OCI-LY7 (cell line): ENCODE measurements at regions not wholly inside any gene's neighbourhood (a gene's known extent, or its start where the extent isn't known, plus 50 kb on each side); places are given as distances from the start of the nearest gene placed in this dataset.

Experiments
- BruUV-seq: library from RNA; stranded (reverse); fragments of 400-500 nt; replicated peaks from 2 replicates; lab custom pipeline; 2021; lab: Mats Ljungman, UMichigan
- CTCF ChIA-PET: fragments of 300-600 bp; sonication (Branson Sonifier 250); formaldehyde crosslinking; loops from one replicate; lab custom pipeline; 2022; ENCODE audit warnings: antibody characterized with exemption; ENCODE audit not compliant: unreplicated experiment; lab: Charles Lee
- POLR2A ChIA-PET: fragments of 300-600 bp; sonication (Branson Sonifier 250); formaldehyde crosslinking; loops from one replicate; lab custom pipeline; 2022; ENCODE audit warnings: antibody characterized with exemption; lab: Charles Lee
- DNase-seq: peaks from one replicate; pipeline ENCODE4 v3.0.0-alpha.2; 2015; ENCODE audit warnings: low spot score
- H2AFZ ChIP-seq: fragments of 200-600 bp; sonication (generic), shearing (Covaris generic); 2 replicates; pipeline ENCODE4 v1.6.1; 2014; ENCODE audit warnings: mild to moderate bottlenecking, antibody characterized with exemption, low read length, moderate library complexity
- H3K27ac ChIP-seq: fragments of 200-600 bp; sonication (generic); 2 replicates; pipeline ENCODE4 v1.5.1; 2014; ENCODE audit warnings: mixed run types, low read depth, mild to moderate bottlenecking, moderate library complexity, low read length, inconsistent platforms; ENCODE audit not compliant: poor library complexity, severe bottlenecking
- H3K36me3 ChIP-seq: fragments of 200-600 bp; sonication (generic); 2 replicates; pipeline ENCODE4 v1.6.1; 2014; ENCODE audit warnings: mild to moderate bottlenecking, antibody characterized with exemption, low read length, moderate library complexity, mixed read lengths; ENCODE audit not compliant: insufficient read depth
- H3K4me1 ChIP-seq: fragments of 200-600 bp; sonication (generic); 2 replicates; pipeline ENCODE4 v1.5.1; 2014; ENCODE audit warnings: mild to moderate bottlenecking, low read length; ENCODE audit not compliant: insufficient read depth, poor library complexity, severe bottlenecking
- H3K4me2 ChIP-seq: fragments of 200-600 bp; sonication (generic); 2 replicates; pipeline ENCODE4 v1.6.1; 2014; ENCODE audit warnings: mild to moderate bottlenecking, low read length
- H3K4me3 ChIP-seq: fragments of 200-600 bp; sonication (generic); 2 replicates; pipeline ENCODE4 v1.5.1; 2014; ENCODE audit warnings: mild to moderate bottlenecking, low read depth, low read length; ENCODE audit not compliant: poor library complexity, severe bottlenecking
- H3K79me2 ChIP-seq: fragments of 200-600 bp; sonication (generic); 2 replicates; pipeline ENCODE4 v1.6.1; 2016; ENCODE audit warnings: low read depth, mild to moderate bottlenecking, low read length, moderate library complexity, mixed read lengths; ENCODE audit not compliant: insufficient read depth
- H3K9me2 ChIP-seq: fragments of 200-600 bp; sonication (generic); 2 replicates; pipeline ENCODE4 v1.6.1; 2016; ENCODE audit warnings: mild to moderate bottlenecking, low read length, mixed read lengths; ENCODE audit not compliant: insufficient read depth
- H3K9me3 ChIP-seq: fragments of 200-600 bp; sonication (generic); 2 replicates; pipeline ENCODE4 v1.6.1; 2014; ENCODE audit warnings: mild to moderate bottlenecking, mixed run types, low read length, mixed read lengths
- H4K20me1 ChIP-seq: fragments of 200-600 bp; sonication (generic); 2 replicates; pipeline ENCODE4 v1.6.1; 2014; ENCODE audit warnings: mild to moderate bottlenecking, antibody characterized with exemption, low read length, moderate library complexity, mixed read lengths; ENCODE audit not compliant: insufficient read depth
- EZH2phosphoT487 ChIP-seq: fragments of 200-600 bp; sonication (generic); IDR thresholded peaks from 2 replicates; pipeline ENCODE4 v1.6.1; 2018; ENCODE audit warnings: low read depth, borderline replicate concordance, mild to moderate bottlenecking, mixed run types, antibody characterized with exemption, low read length, moderate library complexity, mixed read lengths
- intact Hi-C: fragments of 100-400 bp; cut with micrococcal nuclease; formaldehyde crosslinking; loops from one replicate; pipeline ENCODE4 v1.10.0; 2022; ENCODE audit not compliant: unreplicated experiment
- TF ChIP-seq, protein P1 (sequence below): fragments of 200-600 bp; sonication (generic); conservative IDR thresholded peaks from 2 replicates; pipeline ENCODE4 v1.5.1; 2014; ENCODE audit warnings: mild to moderate bottlenecking, antibody characterized with exemption, low read length, moderate library complexity, mixed read lengths

DNA sequence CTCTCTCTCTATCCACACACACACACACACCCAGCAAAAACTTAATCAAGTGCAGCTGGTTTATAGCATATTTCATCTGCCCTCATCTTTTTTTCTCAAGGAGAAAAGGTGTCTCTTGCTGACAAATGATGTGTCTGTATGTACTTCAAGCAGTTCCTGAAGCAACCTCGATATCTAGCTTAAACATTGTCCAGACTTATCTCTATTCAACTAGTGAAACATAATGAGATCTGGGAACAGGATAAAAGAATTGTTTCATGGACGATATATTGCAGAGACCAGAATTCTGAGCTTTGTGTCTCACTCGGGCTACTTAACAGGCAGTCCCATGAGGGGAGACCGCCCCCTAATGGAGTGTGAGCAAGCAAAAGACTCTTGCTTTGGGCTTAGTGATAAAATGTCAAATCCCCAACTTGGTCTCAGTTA, 929.2 kb upstream of the SOX11 start:
- TF ChIP-seq EZH2phosphoT487, result no peak
- TF ChIP-seq, protein P1, sequence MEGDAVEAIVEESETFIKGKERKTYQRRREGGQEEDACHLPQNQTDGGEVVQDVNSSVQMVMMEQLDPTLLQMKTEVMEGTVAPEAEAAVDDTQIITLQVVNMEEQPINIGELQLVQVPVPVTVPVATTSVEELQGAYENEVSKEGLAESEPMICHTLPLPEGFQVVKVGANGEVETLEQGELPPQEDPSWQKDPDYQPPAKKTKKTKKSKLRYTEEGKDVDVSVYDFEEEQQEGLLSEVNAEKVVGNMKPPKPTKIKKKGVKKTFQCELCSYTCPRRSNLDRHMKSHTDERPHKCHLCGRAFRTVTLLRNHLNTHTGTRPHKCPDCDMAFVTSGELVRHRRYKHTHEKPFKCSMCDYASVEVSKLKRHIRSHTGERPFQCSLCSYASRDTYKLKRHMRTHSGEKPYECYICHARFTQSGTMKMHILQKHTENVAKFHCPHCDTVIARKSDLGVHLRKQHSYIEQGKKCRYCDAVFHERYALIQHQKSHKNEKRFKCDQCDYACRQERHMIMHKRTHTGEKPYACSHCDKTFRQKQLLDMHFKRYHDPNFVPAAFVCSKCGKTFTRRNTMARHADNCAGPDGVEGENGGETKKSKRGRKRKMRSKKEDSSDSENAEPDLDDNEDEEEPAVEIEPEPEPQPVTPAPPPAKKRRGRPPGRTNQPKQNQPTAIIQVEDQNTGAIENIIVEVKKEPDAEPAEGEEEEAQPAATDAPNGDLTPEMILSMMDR, result peak; percentile 86
- Histone ChIP-seq H3K4me2 (no peak overlapping the region), H3K27ac (no peak overlapping the region), H3K79me2 (no peaks in the 10 kb centered on the region), H3K4me1 (no peaks in the 10 kb centered on the region), H4K20me1 (no peaks in the 10 kb centered on the region), H2AFZ (no peak overlapping the region), H3K9me3 (no peaks in the 10 kb centered on the region), H3K36me3 (no peaks in the 10 kb centered on the region), H3K9me2 (no peaks in the 10 kb centered on the region), H3K4me3 (no peak overlapping the region)
- no TSS peak for BruUV-seq
- DNase-seq, result peak; percentile 55
- intact Hi-C loops, result loop anchor here (1.0 to 10.0 kb wide), 2 partner anchors 408 to 804 kb away; no protein-coding TSS in a partner anchor
- POLR2A ChIA-PET, result no interaction called here
- CTCF ChIA-PET, result no interaction called here

DNA sequence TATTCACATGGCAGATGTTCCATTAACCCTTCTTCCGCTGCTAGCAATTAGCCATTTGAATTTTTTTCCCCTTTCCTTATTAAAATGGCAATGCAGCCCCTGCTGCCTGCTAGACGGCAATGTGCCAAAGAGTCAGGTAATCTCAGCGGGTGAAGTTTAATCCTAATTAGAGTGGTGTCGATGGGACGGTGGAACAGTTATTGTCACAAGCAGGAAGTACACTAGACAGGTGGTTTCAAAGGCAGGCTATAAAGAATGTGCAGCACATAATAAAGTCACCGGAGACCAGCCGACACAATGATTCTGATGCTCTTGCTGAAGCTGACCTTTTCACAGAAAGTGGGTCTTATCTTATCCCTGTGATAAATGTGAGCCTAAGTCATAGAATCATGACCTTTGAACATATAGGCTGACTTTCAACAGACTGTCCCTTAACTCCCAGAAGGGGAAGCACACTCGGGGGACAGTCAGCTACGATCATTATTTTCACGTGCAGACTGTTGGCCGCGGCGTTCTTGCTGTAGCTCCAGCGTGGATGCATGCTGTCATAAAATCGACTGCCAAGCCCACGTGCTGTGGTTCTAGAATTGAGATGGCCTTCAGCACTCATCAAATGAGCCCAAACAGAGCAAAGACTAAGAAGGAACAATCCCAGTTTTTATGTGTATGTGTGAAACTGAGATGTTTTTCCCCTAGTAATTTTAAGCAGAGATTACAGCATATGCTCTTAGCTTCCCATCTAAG, 926.2 kb upstream of the SOX11 start:
- no peak overlapping the region for H2AFZ ChIP-seq
- no peaks in the 10 kb centered on the region for H3K36me3 ChIP-seq
- H3K27ac ChIP-seq, result no peak overlapping the region
- no peak for DNase-seq
- intact Hi-C loops, result loop anchor here (10.0 kb wide), 1 partner anchor 411 kb away; no protein-coding TSS in a partner anchor
- no peak overlapping the region for H3K4me3 ChIP-seq
- ChIA-PET POLR2A (interaction anchor here (0.8 kb wide), 1 partner anchor 9 kb away, joined by 3 read pairs; no protein-coding TSS in a partner anchor), CTCF (no interaction called here)
- no peak overlapping the region for H3K4me2 ChIP-seq
- BruUV-seq, result no TSS peak
- no peaks in the 10 kb centered on the region for H3K9me3 ChIP-seq
- no peaks in the 10 kb centered on the region for H4K20me1 ChIP-seq
- no peaks in the 10 kb centered on the region for H3K79me2 ChIP-seq
- TF ChIP-seq, protein P1, result no peak
- TF ChIP-seq EZH2phosphoT487, result no peak
- H3K4me1 ChIP-seq, result no peaks in the 10 kb centered on the region
- H3K9me2 ChIP-seq, result no peaks in the 10 kb centered on the region

DNA sequence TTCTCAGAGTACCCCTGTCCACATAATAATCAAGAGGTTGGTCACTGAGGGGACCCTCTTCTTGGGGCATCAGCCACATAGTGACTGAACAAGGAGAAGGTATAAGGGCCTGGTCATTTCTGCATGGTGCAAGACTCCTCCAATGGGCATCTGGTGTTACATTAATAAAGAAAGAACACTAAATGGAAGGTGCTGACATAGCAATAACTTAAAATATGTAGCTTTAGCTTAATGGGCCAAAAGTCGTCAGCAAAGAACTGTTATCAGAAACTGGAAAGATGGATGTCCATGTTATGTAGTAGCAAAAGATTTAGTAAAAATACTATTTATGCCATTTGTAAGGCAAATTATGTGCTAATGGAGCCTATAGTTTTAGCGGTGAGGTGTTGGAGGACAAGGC, 916.5 kb upstream of the SOX11 start:
- Histone ChIP-seq H3K4me1 (no peaks in the 10 kb centered on the region), H3K36me3 (no peaks in the 10 kb centered on the region), H2AFZ (no peak overlapping the region), H3K79me2 (no peaks in the 10 kb centered on the region), H3K4me2 (no peak overlapping the region), H4K20me1 (no peaks in the 10 kb centered on the region), H3K4me3 (no peak overlapping the region), H3K9me3 (no peaks in the 10 kb centered on the region), H3K27ac (no peak overlapping the region), H3K9me2 (no peaks in the 10 kb centered on the region)
- BruUV-seq, result no TSS peak
- ChIA-PET POLR2A (interaction anchor here (1.0 kb wide), 1 partner anchor 9 kb away, joined by 3 read pairs; no protein-coding TSS in a partner anchor), CTCF (no interaction called here)
- DNase-seq, result no peak
- TF ChIP-seq EZH2phosphoT487, result no peak
- TF ChIP-seq, protein P1, result no peak
- intact Hi-C loops, result no loop called here
